Skeletal muscle tissue (tissue), 3 donors: ENCODE measurements at regions not wholly inside any gene's neighbourhood (a gene's known extent, or its start where the extent isn't known, plus 50 kb on each side); places are given as distances from the start of the nearest gene placed in this dataset.

Source experiments
- H3K27ac ChIP-seq: one replicate; pipeline ENCODE4 v1.7.0; 2013; ENCODE audit warnings: mild to moderate bottlenecking, low read depth, low read length, inconsistent platforms
- H3K27me3 ChIP-seq, 3 donors: one replicate each; pipeline ENCODE4 v1.7.0; 2013; ENCODE audit warnings: low read length in 3 of 3; ENCODE audit not compliant: control insufficient read depth in 3 of 3, insufficient read depth in 3 of 3
- H3K36me3 ChIP-seq, 3 donors: one replicate each; pipeline ENCODE4 v1.7.0; 2013; ENCODE audit warnings: low read length in 3 of 3; ENCODE audit not compliant: control insufficient read depth in 3 of 3, insufficient read depth in 3 of 3
- H3K4me1 ChIP-seq, 3 donors: one replicate each; pipeline ENCODE4 v1.7.0; 2013; ENCODE audit warnings: low read length in 3 of 3, mild to moderate bottlenecking in 3 of 3; ENCODE audit not compliant: control insufficient read depth in 3 of 3, insufficient read depth in 3 of 3
- H3K4me3 ChIP-seq, 3 donors: one replicate each; pipeline ENCODE4 v1.7.0; 2013; ENCODE audit warnings: low read length in 3 of 3
- H3K9ac ChIP-seq, 3 donors: one replicate each; pipeline ENCODE4 v1.7.0; 2013; ENCODE audit warnings: low read length in 3 of 3, mild to moderate bottlenecking in 3 of 3, moderate library complexity in 2 of 3, low read depth in 1 of 3
- H3K9me3 ChIP-seq, 3 donors: one replicate each; pipeline ENCODE4 v1.7.0; 2013; ENCODE audit warnings: low read length in 3 of 3; ENCODE audit not compliant: control insufficient read depth in 3 of 3
- donor health status: Osteomylitis.

GRCh38 chr10:33042565-33042964, 84.5 kb upstream of the ITGB1 start:
- no peaks in the 10 kb centered on the region for H3K27me3 ChIP-seq
- H3K27ac ChIP-seq = no peak overlapping the region
- no peak overlapping the region for H3K9ac ChIP-seq
- no peaks in the 10 kb centered on the region for H3K9me3 ChIP-seq
- H3K4me1 ChIP-seq = no peaks in the 10 kb centered on the region
- no peaks in the 10 kb centered on the region for H3K36me3 ChIP-seq
- H3K4me3 ChIP-seq = no peak overlapping the region

- no peak overlapping the region for H3K4me3 ChIP-seq
- H3K4me1 ChIP-seq = no peaks in the 10 kb centered on the region
- H3K36me3 ChIP-seq = no peaks in the 10 kb centered on the region
- H3K27ac ChIP-seq = no peak overlapping the region
- H3K27me3 ChIP-seq = no peaks in the 10 kb centered on the region
- peaks cover 0 to 2% (median 0%) of the 10 kb centered on the region in 3 donors for H3K9me3 ChIP-seq
- H3K9ac ChIP-seq = no peak overlapping the region
Measured at GRCh38 chr10:33041783-33042437, 83.9 kb upstream of the ITGB1 start.

- Histone ChIP-seq H3K27ac (no peak overlapping the region), H3K9ac (no peak overlapping the region), H3K9me3 (peaks cover 0 to 2% (median 0%) of the 10 kb centered on the region in 3 donors), H3K27me3 (no peaks in the 10 kb centered on the region), H3K36me3 (no peaks in the 10 kb centered on the region), H3K4me3 (no peak overlapping the region), H3K4me1 (no peaks in the 10 kb centered on the region)
Measured at GRCh38 chr10:33040436-33040835, 82.4 kb upstream of the ITGB1 start.

- no peak overlapping the region for H3K4me3 ChIP-seq
- H3K36me3 ChIP-seq = no peaks in the 10 kb centered on the region
- no peak overlapping the region for H3K9ac ChIP-seq
- H3K4me1 ChIP-seq = no peaks in the 10 kb centered on the region
- H3K9me3 ChIP-seq = peaks cover 0 to 2% (median 0%) of the 10 kb centered on the region in 3 donors
- H3K27ac ChIP-seq = no peak overlapping the region
- H3K27me3 ChIP-seq = no peaks in the 10 kb centered on the region
Measured at GRCh38 chr10:33039181-33039580, 81.2 kb upstream of the ITGB1 start.

- H3K4me1 ChIP-seq = no peaks in the 10 kb centered on the region
- no peak overlapping the region for H3K9ac ChIP-seq
- H3K27me3 ChIP-seq = no peaks in the 10 kb centered on the region
- H3K9me3 ChIP-seq = peaks cover 0 to 2% (median 0%) of the 10 kb centered on the region in 3 donors
- no peak overlapping the region for H3K4me3 ChIP-seq
- no peaks in the 10 kb centered on the region for H3K36me3 ChIP-seq
- H3K27ac ChIP-seq = no peak overlapping the region
Measured at GRCh38 chr10:33038672-33039071, 80.6 kb upstream of the ITGB1 start.

- Histone ChIP-seq H3K4me3 (no peak overlapping the region), H3K9me3 (peaks cover 0 to 2% (median 0%) of the 10 kb centered on the region in 3 donors), H3K4me1 (peaks cover 0 to 3% (median 0%) of the 10 kb centered on the region in 3 donors), H3K36me3 (no peaks in the 10 kb centered on the region), H3K27me3 (no peaks in the 10 kb centered on the region), H3K9ac (no peak overlapping the region), H3K27ac (no peak overlapping the region)
Measured at GRCh38 chr10:33037726-33038125, 79.7 kb upstream of the ITGB1 start.

GRCh38 chr10:33036670-33037069, 78.6 kb upstream of the ITGB1 start:
- H3K27ac ChIP-seq = no peak overlapping the region
- H3K4me1 ChIP-seq = peaks cover 0 to 7% (median 0%) of the 10 kb centered on the region in 3 donors
- H3K9ac ChIP-seq = no peak overlapping the region
- peaks cover 0 to 2% (median 0%) of the 10 kb centered on the region in 3 donors for H3K9me3 ChIP-seq
- no peaks in the 10 kb centered on the region for H3K36me3 ChIP-seq
- no peaks in the 10 kb centered on the region for H3K27me3 ChIP-seq
- no peak overlapping the region for H3K4me3 ChIP-seq

GRCh38 chr10:33035411-33035810, 77.4 kb upstream of the ITGB1 start:
- Histone ChIP-seq H3K9ac (no peak overlapping the region), H3K4me1 (peaks cover 0 to 7% (median 0%) of the 10 kb centered on the region in 3 donors), H3K27ac (no peak overlapping the region), H3K9me3 (peaks cover 0 to 2% (median 0%) of the 10 kb centered on the region in 3 donors), H3K27me3 (no peaks in the 10 kb centered on the region), H3K36me3 (no peaks in the 10 kb centered on the region), H3K4me3 (no peak overlapping the region)

GRCh38 chr10:33034931-33035330, 76.9 kb upstream of the ITGB1 start:
- no peaks in the 10 kb centered on the region for H3K36me3 ChIP-seq
- no peaks in the 10 kb centered on the region for H3K27me3 ChIP-seq
- peaks cover 0 to 2% (median 0%) of the 10 kb centered on the region in 3 donors for H3K9me3 ChIP-seq
- peaks cover 0 to 7% (median 0%) of the 10 kb centered on the region in 3 donors for H3K4me1 ChIP-seq
- no peak overlapping the region for H3K27ac ChIP-seq
- H3K4me3 ChIP-seq = no peak overlapping the region
- no peak overlapping the region for H3K9ac ChIP-seq

- Histone ChIP-seq H3K27ac (no peak overlapping the region), H3K9me3 (peaks cover 0 to 2% (median 0%) of the 10 kb centered on the region in 3 donors), H3K4me3 (no peak overlapping the region), H3K27me3 (no peaks in the 10 kb centered on the region), H3K4me1 (peaks cover 0 to 7% (median 0%) of the 10 kb centered on the region in 3 donors), H3K36me3 (no peaks in the 10 kb centered on the region), H3K9ac (no peak overlapping the region)
Measured at GRCh38 chr10:33032654-33033151, 74.7 kb upstream of the ITGB1 start.
